ENCODE measurements at regions not wholly inside any gene's neighbourhood (a gene's known extent, or its start where the extent isn't known, plus 50 kb on each side); places are given as distances from the start of the nearest gene placed in this dataset.

GRCh38 chr20:58130156-58130555 is 98.3 kb downstream of the ANKRD60 start:
- Histone ChIP-seq H3K9me3 (no peaks in the 10 kb centered on the region), H3K36me3 (no peaks in the 10 kb centered on the region), H3K27me3 (peaks cover 0 to 3% (median 0%) of the 10 kb centered on the region in 3 donors), H3K4me1 (no peaks in the 10 kb centered on the region), H3K27ac (no peak overlapping the region), H3K4me3 (no peak overlapping the region)
- DNase-seq = no peak
- no peak for ATAC-seq
- TF ChIP-seq POLR2A (IDR thresholded peaks at IDR 0.05) = no peak
- intact Hi-C loops (cut with DNase I; ENCODE audit: low total_unique reads) (loop anchor here (5.0 kb wide), 1 partner anchor 47 kb away; no protein-coding TSS in a partner anchor), in situ Hi-C loops (cut with MboI; ENCODE audit: low sequenced_read_pairs in 4 of 4) (no loop called here)

GRCh38 chr20:58129721-58130151 is 98.7 kb downstream of the ANKRD60 start:
- in situ Hi-C loops (cut with MboI; ENCODE audit: low sequenced_read_pairs in 4 of 4) = no loop called here
- Histone ChIP-seq H3K36me3 (no peaks in the 10 kb centered on the region), H3K4me1 (no peaks in the 10 kb centered on the region), H3K4me3 (no peak overlapping the region), H3K9me3 (no peaks in the 10 kb centered on the region), H3K27ac (no peak overlapping the region), H3K27me3 (peaks cover 0 to 3% (median 0%) of the 10 kb centered on the region in 3 donors)
- TF ChIP-seq CTCF (IDR thresholded peaks at IDR 0.05 in 4 of 5, conservative IDR thresholded peaks at IDR 0.05 in 1 of 5) (no peak), POLR2A (IDR thresholded peaks at IDR 0.05) (no peak)
- intact Hi-C loops (cut with DNase I; ENCODE audit: low total_unique reads) = loop anchor here (5.0 kb wide), 1 partner anchor 48 kb away; no protein-coding TSS in a partner anchor
- ATAC-seq (no peak), DNase-seq (no peak)

GRCh38 chr20:58128635-58129625 is 99.5 kb downstream of the ANKRD60 start:
- TF ChIP-seq POLR2A (IDR thresholded peaks at IDR 0.05) (no peak), CTCF (IDR thresholded peaks at IDR 0.05 in 4 of 5, conservative IDR thresholded peaks at IDR 0.05 in 1 of 5) (no peak)
- no peak for DNase-seq
- no peaks in the 10 kb centered on the region for H3K36me3 ChIP-seq
- peaks cover 0 to 3% (median 0%) of the 10 kb centered on the region in 3 donors for H3K27me3 ChIP-seq
- intact Hi-C loops (cut with DNase I; ENCODE audit: low total_unique reads) (no loop called here), in situ Hi-C loops (cut with MboI; ENCODE audit: low sequenced_read_pairs in 4 of 4) (no loop called here)
- H3K27ac ChIP-seq = no peak overlapping the region
- H3K4me3 ChIP-seq = no peak overlapping the region
- no peak for ATAC-seq
- H3K9me3 ChIP-seq = no peaks in the 10 kb centered on the region
- H3K4me1 ChIP-seq = no peaks in the 10 kb centered on the region

- Histone ChIP-seq H3K4me1 (no peaks in the 10 kb centered on the region), H3K4me3 (no peak overlapping the region), H3K27ac (no peak overlapping the region), H3K36me3 (no peaks in the 10 kb centered on the region), H3K27me3 (peaks cover 0 to 3% (median 0%) of the 10 kb centered on the region in 3 donors), H3K9me3 (no peaks in the 10 kb centered on the region)
- DNase-seq = no peak
- intact Hi-C loops (cut with DNase I; ENCODE audit: low total_unique reads) (no loop called here), in situ Hi-C loops (cut with MboI; ENCODE audit: low sequenced_read_pairs in 4 of 4) (no loop called here)
- no peak for TF ChIP-seq POLR2A (IDR thresholded peaks at IDR 0.05)
- TF ChIP-seq CTCF (IDR thresholded peaks at IDR 0.05 in 4 of 5, conservative IDR thresholded peaks at IDR 0.05 in 1 of 5) = no peak
- no peak for ATAC-seq
Measured at GRCh38 chr20:58127701-58128111, 100.7 kb downstream of the ANKRD60 start.

GRCh38 chr20:58125726-58126125 is 102.7 kb downstream of the ANKRD60 start:
- in situ Hi-C loops (cut with MboI; ENCODE audit: low sequenced_read_pairs in 4 of 4) = no loop called here
- no peak for ATAC-seq
- H3K4me1 ChIP-seq = no peaks in the 10 kb centered on the region

More at GRCh38 chr20:58125726-58126125, 102.7 kb downstream of the ANKRD60 start:
- H3K4me3 ChIP-seq = no peak overlapping the region
- no peaks in the 10 kb centered on the region for H3K9me3 ChIP-seq
- H3K27me3 ChIP-seq = no peaks in the 10 kb centered on the region
- no peak overlapping the region for H3K27ac ChIP-seq
- no peak for DNase-seq
- no peak for TF ChIP-seq POLR2A (IDR thresholded peaks at IDR 0.05)
- TF ChIP-seq CTCF (IDR thresholded peaks at IDR 0.05 in 4 of 5, conservative IDR thresholded peaks at IDR 0.05 in 1 of 5) = no peak
- H3K36me3 ChIP-seq = no peaks in the 10 kb centered on the region
- intact Hi-C loops (cut with DNase I; ENCODE audit: low total_unique reads) = no loop called here
